HG02678 (cell line): ENCODE measurements at regions not wholly inside any gene's neighbourhood (a gene's known extent, or its start where the extent isn't known, plus 50 kb on each side); places are given as distances from the start of the nearest gene placed in this dataset.

Experiments
- ATAC-seq: cut with Tn5 transposase; IDR thresholded peaks from one replicate; pipeline ENCODE4 v1.9.1; 2021; ENCODE audit warnings: mild to moderate bottlenecking, moderate library complexity; ENCODE audit not compliant: unreplicated experiment

DNA sequence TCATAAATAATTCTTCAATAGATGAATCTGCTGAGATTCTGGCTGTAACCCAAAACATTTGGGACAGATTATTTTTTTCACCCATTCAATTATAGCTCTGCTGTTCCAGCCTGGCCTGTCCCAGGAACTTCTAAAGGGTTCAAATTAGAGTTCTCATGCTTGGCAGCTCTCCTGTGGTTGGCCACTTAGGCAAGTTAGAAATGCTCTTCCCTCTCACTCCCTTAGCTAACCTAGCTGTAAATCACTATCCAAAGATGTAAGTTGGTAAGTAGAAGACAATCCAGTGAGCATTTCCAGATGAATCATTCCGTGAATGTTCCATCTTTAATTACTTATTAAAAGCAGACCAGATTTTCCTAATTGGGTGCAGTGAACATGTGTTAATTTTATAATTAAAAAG, 760.4 kb upstream of the TBX3 start:
- ATAC-seq = no peak

DNA sequence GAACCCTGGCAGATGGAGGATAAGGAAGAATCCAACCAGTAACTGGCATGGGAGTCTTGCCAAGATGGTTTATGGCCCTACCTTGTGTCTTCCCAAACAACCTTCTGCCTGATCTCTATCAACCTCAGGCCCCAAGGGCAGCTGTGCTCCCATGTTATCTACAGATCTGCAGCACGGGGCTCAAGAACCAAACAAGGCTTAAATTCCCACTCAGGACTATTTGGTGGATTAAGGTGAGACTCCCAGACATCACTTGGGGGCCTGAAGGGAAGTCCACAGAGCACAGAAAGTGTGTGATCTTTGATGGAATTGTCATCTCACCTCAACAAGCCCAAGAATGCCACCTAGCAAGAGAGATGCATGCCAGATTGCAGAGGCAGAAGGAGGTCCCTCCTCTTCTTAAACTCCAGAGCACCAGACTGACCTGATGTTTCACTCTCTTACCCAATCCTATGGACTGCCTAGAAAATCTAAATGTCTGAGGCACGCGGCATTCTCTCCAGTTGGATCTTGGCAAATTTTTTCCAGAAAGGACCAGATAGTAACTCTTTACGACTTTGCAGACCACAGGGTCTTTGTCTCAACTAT, 759.5 kb upstream of the TBX3 start:
- ATAC-seq = no peak

DNA sequence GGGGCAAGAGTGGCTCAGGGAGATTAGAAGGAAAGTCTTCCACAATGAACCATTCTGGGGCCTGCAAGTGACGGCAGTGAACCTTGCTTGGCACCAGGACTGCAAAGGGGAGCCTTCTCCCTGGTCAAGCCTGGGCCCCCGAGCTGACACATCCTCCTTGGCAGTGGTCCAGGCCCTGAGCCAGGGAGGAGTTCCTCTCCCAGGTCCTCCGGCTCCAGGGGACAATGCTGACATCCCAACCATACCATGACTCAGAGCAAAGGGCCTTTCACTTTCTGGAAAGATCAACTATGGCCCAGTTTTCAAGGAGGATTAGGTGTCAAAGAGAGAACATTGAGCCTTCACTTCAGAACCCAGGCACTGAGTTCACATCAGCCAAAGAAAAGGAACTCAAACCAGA, 756.5 kb upstream of the TBX3 start:
- ATAC-seq = no peak

DNA sequence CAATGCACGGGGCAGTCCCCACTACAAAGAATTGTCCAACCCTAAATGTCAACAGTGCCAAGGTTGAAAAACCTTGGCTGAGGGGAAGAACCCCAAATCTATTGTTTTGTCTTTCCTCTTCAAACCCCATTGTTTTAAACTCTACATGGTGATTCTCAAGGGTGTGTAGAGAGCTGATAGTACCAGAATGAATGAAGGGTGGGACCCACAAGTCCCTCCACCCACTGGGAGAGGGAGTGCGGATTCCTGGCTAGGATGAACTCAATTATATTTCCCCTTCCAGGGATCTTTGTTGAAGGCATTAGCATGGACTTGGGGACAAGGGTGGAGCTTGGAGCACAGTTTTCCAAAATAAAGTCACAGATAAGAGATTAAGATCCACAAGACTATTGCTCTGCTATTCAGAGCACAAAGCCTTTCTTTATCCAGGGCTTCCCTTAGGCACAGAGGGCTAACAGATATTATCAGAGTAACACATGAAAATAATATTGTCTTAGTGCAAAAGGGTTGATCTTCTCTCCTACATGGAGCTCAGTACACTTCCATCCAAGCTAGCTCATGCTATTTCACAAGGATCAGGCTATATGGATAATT, 755.1 kb upstream of the TBX3 start:
- no peak for ATAC-seq

DNA sequence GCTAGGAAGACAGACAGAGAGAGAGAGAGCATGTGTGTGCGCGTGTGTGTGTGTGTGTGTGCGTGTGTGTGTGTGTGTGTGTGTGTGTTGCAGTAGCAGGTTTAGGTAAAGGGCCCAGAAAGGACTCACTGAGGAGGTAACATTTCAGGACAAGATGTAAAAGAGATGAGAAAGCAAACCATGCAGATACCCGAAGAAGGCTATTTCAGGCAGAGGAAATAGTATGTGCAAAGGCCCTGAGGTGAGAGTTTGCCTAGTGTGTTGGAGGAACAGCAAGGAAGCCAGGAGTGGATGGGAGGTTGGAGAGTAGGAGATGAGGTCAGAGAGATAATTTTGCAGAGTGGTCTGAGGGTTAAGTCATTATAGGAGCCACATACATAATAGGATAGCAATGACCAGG, 754.3 kb upstream of the TBX3 start:
- ATAC-seq = no peak

DNA sequence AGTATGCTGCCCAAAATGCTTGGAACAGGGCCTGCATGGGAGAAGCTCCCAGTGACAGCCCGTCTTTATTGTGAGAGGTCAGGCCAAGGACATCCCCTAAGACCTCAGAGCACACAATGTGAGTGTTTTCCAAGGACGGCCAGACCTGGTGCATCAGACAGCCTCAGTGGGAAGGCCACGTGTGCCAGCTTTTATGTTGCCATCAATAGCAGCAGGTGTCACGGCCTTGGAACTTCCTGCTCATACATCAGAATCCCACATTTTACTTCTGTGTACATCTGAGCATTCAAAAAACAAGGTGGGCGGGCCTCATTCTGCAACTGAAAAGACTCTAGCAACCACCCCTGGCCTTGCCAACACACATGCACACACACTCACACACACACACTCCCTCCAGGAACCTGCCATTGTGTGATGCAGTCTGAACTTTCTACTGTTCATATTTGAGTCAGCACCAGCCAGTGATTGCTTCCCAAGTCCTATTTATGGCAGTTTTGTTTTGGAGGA, 753.1 kb upstream of the TBX3 start:
- ATAC-seq = no peak

DNA sequence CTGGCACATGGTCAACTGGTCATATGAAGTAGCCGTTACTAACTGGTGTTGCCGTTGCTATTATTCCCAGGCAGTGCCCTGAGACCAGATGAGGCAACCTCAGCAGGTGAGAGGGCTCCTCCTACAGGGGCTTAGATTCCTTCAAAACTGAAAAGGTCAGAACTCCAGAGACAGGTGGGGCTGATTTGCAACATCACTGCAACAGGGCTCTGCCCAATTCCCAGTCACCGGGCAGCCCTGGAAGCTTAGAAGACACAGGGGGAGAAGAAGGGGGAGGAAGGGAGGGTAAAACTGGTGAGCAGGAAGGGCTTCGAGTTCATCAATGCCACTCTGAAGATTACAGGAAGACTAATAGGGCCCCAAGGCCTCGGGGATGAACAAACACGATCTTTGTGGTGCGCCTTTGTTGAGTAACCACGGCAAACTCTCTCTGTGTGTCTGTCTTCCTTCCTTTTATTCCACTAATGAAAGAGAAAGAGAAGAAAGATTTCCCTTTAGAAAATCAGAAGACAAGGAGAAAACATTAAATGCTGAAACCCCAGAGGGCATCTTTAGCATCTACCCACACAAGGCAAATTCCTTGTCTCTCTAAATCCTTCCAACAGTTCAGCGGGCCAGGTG, 749.1 kb upstream of the TBX3 start:
- no peak for ATAC-seq

DNA sequence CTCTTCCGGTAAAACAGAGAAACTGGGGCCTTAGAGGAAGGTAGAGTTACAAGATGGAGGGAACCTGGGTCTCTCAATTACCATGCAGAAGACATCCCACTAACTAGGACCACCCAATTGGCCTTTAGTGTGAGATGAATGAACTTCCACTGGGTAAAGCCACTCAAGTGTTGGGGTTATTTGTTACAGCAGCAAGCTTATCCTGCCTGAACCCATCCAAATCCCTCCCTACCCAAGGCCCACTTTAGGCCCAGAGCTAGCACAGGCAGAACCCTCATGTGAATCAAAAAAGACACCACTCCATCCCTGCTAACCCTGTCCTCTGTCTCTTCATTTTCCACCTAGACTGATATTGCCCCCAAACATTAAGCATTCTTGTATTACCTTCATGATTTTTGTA, 746.7 kb upstream of the TBX3 start:
- ATAC-seq = no peak

DNA sequence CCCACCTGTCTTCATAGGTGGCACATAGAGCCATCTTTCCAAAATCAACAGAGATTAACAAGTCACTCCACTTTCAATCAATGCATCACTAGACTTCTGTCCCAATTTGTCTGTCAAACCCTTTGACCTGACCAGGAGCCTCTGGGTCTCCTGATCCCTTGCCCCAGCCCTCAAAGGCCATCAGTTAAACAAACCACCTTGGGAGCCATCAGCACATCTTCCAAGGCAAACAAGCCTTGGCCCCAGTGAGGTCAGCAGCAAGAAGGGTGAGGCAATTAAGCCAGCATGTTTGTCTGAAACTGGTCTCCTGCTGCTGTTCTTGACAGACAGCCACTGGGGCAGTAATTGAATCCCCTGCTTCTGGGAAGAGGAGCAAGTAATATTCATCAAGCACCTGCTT, 742.8 kb upstream of the TBX3 start:
- ATAC-seq = no peak

DNA sequence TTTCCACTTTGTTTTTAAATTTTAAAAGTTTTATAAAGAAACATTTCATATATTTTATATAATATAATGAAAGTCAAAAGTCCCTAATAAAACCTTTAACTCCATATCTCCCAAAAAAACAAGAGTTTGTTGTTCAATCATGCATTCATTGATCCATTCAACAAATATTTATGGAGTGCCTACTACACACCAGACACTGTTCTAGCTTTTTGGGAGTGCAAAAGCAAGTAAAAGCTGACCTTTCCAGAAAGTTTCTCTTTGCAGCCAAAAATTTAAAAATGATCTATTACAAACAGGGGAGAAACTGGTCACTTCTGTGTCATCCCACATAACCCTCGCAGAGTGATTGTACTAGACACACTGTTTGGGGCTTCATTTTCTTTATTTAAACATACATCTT, 740.0 kb upstream of the TBX3 start:
- no peak for ATAC-seq

DNA sequence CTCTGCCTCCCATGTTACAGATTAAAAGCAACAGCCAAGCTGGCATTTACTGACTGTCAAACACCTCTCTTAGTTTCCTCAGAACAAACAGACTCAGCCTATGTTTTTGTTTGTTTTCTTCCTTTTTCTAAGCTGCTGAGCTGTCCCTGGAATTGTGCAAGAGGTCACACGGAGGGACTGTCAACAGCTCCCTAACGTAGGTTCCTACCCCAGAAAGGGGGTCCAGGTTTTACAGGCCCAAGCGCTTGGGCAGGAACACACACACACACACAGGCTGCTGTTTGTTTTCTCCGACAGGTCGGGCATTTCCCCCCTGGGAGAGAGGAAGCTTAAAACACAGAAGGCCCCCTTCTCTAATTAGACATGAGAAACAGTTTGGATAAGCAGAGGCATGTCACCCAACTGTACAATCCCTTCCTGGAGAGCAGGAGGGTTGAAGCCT, 739.6 kb upstream of the TBX3 start:
- no peak for ATAC-seq

DNA sequence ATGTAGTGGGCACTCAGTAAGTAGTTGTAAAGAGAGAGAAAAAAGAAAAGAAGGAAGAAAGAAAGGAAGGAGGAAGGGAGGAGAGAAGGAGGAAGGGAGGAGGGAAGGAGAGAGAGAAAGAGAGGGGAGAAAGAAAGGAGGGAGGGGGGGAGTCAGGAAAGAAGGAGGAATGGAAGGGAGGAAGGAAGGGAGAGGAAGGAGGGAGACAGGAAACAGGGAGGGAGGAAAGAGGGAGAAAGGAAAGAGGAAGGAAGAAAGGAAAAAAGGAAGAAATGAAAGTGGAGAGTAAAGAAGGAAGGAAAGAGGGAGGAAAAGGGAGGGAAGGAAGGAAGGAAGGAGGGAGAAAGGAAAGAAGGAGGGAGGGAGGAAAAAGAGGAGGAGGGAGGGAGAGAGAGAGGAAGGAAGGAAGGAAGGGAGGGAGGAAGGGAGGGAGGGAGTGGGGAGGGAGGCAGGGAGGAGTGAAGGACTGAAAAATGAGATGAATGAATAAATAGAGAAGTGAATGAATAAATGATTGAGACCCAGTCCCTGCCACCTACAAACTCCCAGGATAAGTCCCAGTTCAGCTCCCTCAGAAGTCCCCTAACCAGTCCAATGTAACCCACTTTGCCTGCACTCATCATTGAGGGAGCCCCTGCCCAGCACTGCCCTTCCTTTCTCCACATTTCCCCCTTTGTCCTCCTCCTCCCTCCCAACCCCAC, 739.0 kb upstream of the TBX3 start:
- ATAC-seq = no peak

DNA sequence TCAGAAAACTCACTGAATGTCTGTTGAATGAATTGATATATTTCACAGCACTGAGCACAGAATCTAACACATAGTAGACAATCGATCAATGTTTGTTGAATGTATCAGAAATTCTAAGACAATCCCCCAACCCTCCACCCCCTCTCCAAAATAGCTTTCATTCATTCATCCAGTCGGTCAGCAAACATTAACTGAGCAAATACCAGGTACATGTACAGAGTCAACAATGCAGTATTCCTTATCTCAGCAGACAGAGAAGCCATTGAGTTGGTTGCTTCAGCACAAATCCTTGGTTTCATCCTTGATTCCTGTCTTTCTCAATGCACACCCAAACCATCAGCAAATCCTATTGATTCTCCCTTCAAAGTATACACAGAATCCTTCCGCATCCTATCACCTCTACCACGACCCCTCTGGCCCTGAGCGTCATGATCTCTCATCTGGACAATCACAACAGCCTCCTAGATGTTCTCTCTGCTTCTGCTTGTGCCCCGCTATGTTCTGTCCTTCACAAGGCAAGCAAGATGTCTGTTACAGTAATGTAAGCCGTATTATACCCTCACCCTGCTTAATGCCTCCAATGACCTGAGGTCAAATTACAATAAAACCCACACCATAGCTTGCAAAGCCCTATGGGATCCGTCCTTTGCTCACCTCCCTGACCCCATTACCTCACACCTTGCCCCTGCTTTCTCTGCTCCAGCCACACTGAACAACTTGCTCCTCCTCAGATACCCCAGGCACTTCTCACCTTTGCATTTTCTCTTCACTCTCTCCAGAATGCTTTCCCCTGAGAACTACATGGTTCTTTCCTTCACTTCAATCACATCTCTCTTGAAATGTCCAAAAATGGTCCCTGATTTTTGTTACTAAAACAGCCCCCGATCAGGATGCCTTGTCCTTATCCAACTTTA, 738.1 kb upstream of the TBX3 start:
- ATAC-seq = no peak

DNA sequence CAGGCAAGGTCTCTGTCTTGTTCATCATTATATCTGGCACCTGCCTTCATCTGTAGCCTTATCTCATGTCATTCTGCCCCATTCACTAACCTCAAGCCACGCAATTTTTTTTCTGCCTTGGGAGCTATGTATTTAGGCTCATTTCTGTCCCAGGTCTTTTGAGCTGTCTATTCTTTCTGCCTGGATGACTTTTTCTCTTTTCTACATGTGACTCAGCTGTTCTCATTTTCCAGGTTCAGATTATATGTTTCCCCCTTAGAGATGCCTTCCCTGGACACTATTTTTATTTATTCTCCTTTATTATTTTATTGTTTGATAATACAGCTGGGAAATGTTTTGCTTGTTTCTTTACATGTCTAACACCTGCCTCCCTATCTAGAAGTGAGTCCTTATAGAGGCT, 737.4 kb upstream of the TBX3 start:
- no peak for ATAC-seq

DNA sequence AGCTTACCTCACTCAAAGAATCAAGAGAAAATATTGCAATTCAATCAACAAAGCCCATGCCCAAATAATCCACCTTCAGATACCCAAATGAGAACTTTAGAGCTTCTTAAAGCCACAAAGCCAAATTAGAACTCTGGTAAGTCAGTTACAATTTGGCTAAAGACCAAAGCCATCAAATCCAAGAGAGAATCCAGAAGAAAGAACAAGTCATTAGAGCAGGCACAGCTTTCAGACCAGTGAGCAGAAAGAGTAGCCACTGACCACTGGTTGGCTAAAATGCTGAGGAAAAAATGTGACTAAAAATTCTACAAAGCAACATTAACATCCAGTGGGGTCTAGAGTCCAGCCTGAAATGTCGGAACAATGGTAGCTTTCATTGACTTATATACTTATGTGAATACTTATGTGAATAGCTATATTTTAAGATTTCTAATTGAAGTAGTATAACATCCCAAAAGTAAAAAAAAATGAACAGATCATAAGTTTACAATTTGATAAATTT, 735.2 kb upstream of the TBX3 start:
- ATAC-seq = no peak

DNA sequence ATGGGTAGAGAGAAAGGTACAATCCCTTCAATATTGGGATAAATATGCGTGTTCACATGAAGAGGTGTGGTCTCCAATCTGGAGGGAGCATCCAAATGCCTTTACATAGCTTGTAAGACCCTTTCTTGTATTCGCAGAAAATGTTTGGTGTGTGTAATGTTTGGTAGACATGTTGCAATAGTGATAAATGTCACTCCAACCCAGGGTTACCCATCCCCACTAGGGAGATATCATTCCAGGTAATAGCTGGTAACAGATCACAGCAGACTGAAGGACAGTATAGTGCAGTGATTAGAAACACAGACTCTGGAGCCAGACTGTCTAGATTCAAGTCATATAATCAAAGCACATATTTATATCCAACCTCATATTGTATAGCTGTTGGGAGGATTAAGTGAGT, 733.6 kb upstream of the TBX3 start:
- ATAC-seq = no peak

DNA sequence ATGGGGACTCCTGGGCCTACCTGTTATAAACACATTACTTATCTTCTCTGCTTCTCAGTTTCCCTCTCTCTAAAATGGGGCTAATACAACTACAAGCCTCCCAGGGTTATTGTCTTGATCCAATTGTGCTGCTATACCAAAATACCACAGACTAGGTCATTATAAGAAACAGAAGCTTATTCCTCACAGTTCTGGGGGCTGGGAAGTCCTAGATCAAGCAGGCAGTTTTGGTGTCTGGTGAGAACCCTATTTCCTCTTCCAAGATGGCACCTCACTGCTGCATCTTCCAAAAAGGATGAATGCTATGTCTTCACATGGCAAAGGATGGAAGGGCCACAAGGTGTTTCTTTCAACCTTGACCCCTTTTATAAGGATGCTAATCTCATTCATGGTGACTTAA, 732.9 kb upstream of the TBX3 start:
- no peak for ATAC-seq

DNA sequence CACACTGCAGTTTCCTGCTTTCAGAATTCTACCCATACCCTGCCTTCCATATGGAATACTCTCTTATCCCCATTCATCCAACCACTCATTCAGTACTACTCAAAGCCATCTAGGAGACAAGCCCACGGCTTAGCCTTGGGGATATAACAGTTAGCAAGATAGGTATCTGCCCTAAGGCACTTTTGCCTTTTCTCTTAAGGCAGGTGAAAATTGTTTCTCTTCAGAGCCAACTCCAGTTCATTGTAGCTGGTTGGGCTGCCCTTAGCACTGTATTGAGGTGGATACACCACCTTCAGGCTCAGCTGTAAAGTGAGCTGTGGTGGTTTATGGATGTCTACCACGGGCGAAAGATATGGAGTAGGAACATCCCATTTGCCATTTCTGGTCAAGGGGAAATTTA, 729.7 kb upstream of the TBX3 start:
- no peak for ATAC-seq

DNA sequence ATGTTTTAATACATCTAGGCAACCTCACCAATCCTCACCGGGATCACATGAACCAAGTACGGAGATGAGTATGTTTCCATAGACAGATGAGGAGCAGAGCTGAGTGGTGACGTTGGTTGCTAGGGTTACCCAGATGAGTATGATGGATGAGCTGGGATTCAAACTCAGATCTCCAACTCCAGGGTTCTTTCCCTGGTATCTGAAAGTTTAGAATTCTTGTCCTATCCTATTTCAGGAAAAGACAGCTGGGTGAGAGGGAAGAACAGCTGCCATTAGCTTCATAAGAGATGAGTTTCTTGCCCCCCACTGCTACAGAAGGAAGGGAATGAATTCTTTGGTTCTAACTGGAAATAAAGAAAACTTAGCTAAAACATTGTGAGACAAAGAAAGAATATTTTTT, 728.9 kb upstream of the TBX3 start:
- ATAC-seq = no peak

DNA sequence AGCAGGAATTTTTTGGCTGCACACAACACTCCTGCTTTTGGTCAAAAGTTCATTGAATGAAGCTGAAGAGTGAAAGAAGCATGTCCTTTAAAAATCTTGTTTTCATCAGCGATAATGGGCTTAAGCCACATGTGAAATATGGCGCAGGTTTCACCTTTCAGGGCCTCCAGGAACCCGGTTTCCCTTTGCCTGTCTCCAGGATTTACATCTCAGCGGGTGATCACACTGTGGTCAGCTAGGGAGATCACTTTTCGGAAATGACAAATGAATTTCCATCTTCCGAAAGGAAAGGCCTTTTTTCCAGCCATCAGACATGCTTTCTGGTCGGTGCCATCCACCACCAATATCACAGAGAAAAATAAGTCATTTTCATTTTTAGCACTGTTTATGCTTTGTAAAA, 727.1 kb upstream of the TBX3 start:
- ATAC-seq = no peak

DNA sequence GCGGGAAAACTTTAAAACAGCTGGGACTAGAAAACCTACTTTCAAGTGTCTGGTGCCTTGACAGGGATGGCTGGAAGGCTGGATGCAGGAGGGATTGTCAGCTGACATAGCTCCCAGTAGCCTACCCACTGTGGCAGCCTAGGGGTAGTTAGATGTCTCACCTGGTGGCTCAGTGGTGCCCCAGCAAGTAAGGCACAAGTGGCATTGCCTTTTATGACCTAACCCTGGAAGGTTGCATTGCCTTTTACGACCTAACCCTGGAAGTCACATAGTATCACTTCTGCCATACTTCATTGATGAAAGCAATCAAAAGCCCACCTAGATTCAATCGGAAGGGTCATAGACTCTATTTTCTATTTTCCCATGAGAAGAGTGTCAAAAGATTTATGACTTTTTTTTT, 724.7 kb upstream of the TBX3 start:
- no peak for ATAC-seq
